ENCODE measurements at regions not wholly inside any gene's neighbourhood (a gene's known extent, or its start where the extent isn't known, plus 50 kb on each side); places are given as distances from the start of the nearest gene placed in this dataset.

GRCh38 chr15:29990035-29990434, 92.7 kb upstream of the GOLGA8J start:
- TF ChIP-seq ZFP30 (CRISPR knock-in tag; IDR thresholded peaks at IDR 0.05) (no peak), PATZ1 (CRISPR knock-in tag; IDR thresholded peaks at IDR 0.05; ENCODE audit: borderline replicate concordance) (no peak)
